HTR-8/SVneo (cell line): ENCODE measurements at regions not wholly inside any gene's neighbourhood (a gene's known extent, or its start where the extent isn't known, plus 50 kb on each side); places are given as distances from the start of the nearest gene placed in this dataset.
A peak's percentile ranks its signal among the peaks of the same experiment; 100 is the strongest.

Experiments
- DNase-seq: peaks from one replicate; pipeline ENCODE4 v3.0.0; 2011; ENCODE audit warnings: low spot score, mixed read lengths; ENCODE audit not compliant: insufficient read length
- FAIRE-seq: peaks from 2 replicates; lab custom pipeline; 2011; peaks lifted over from hg19 to GRCh38; lab: Jason Lieb, UNC

GRCh38 chr12:91542067-91542466 is 359.4 kb upstream of the DCN start:
- DNase-seq (no peak), FAIRE-seq (no peak)

- DNase-seq (no peak), FAIRE-seq (no peak)
Observed at GRCh38 chr12:91538418-91538817, 355.8 kb upstream of the DCN start.

- FAIRE-seq: no peak
- DNase-seq: no peak
Observed at GRCh38 chr12:91533366-91533765, 350.7 kb upstream of the DCN start.

- FAIRE-seq: no peak
- peak; percentile 8 for DNase-seq
Observed at GRCh38 chr12:91529829-91530228, 347.2 kb upstream of the DCN start.

GRCh38 chr12:91523831-91524230 is 341.2 kb upstream of the DCN start:
- FAIRE-seq: no peak
- no peak for DNase-seq

GRCh38 chr12:91516695-91517047 is 334.1 kb upstream of the DCN start:
- no peak for FAIRE-seq
- DNase-seq: no peak

GRCh38 chr12:91515944-91516694 is 333.5 kb upstream of the DCN start:
- FAIRE-seq (no peak), DNase-seq (no peak)

- FAIRE-seq: no peak
- no peak for DNase-seq
Observed at GRCh38 chr12:91513313-91513712, 330.7 kb upstream of the DCN start.

- FAIRE-seq (no peak), DNase-seq (no peak)
Observed at GRCh38 chr12:91511795-91512420, 329.3 kb upstream of the DCN start.

- DNase-seq (no peak), FAIRE-seq (no peak)
Observed at GRCh38 chr12:91507754-91508153, 325.1 kb upstream of the DCN start.

GRCh38 chr12:91506452-91506851 is 323.8 kb upstream of the DCN start:
- DNase-seq: no peak
- no peak for FAIRE-seq

- no peak for FAIRE-seq
Observed at GRCh38 chr12:91505006-91505405, 322.4 kb upstream of the DCN start.

GRCh38 chr12:91502208-91502607 is 319.6 kb upstream of the DCN start:
- DNase-seq (no peak), FAIRE-seq (no peak)

More at GRCh38 chr12:91505006-91505405, 322.4 kb upstream of the DCN start:
- no peak for DNase-seq

GRCh38 chr12:91496337-91496736 is 313.7 kb upstream of the DCN start:
- DNase-seq (no peak), FAIRE-seq (no peak)

- DNase-seq: no peak
- no peak for FAIRE-seq
Observed at GRCh38 chr12:91493308-91493707, 310.7 kb upstream of the DCN start.

GRCh38 chr12:91492648-91493047 is 310.0 kb upstream of the DCN start:
- FAIRE-seq (no peak), DNase-seq (no peak)

- DNase-seq: no peak
- FAIRE-seq: no peak
Observed at GRCh38 chr12:91490667-91491311, 308.2 kb upstream of the DCN start.

- FAIRE-seq: no peak
Observed at GRCh38 chr12:91483471-91483985, 300.9 kb upstream of the DCN start.

GRCh38 chr12:91482231-91482630 is 299.6 kb upstream of the DCN start:
- DNase-seq (no peak), FAIRE-seq (no peak)

More at GRCh38 chr12:91483471-91483985, 300.9 kb upstream of the DCN start:
- DNase-seq: no peak

- DNase-seq (no peak), FAIRE-seq (no peak)
Observed at GRCh38 chr12:91478500-91478899, 295.9 kb upstream of the DCN start.

- no peak for FAIRE-seq
- no peak for DNase-seq
Observed at GRCh38 chr12:91467686-91468085, 285.1 kb upstream of the DCN start.
